ENCODE measurements at regions not wholly inside any gene's neighbourhood (a gene's known extent, or its start where the extent isn't known, plus 50 kb on each side); places are given as distances from the start of the nearest gene placed in this dataset.

GRCh38 chr9:129273941-129274684 is 96.1 kb upstream of the IER5L start:
- H3K27ac ChIP-seq (ENCODE audit: insufficient read depth, low read length), result no peak overlapping the region
- H3K36me3 ChIP-seq (ENCODE audit: control insufficient read depth, insufficient read depth, low read length), result no peaks in the 10 kb centered on the region
- DNase-seq (ENCODE audit: low read depth in 2 of 2), result no peak
- H3K4me1 ChIP-seq (ENCODE audit: control insufficient read depth, extremely low read depth, insufficient read depth, low read length), result no peaks in the 10 kb centered on the region
- no peak overlapping the region for H3K9ac ChIP-seq (ENCODE audit: insufficient read depth, low read length)
- no peaks in the 10 kb centered on the region for H4K20me1 ChIP-seq (ENCODE audit: control insufficient read depth, extremely low read depth, insufficient read depth, low read length)
- H3K27me3 ChIP-seq (ENCODE audit: control insufficient read depth, insufficient read depth, low read length), result peaks cover 10% of the 10 kb centered on the region
- no peaks in the 10 kb centered on the region for H3K9me3 ChIP-seq (ENCODE audit: control insufficient read depth, insufficient read depth, low read depth, low read length)
- H3K79me2 ChIP-seq (ENCODE audit: control insufficient read depth, insufficient read depth, low read length), result no peaks in the 10 kb centered on the region
- H2AFZ ChIP-seq (ENCODE audit: low read length), result no peak overlapping the region
- H3K4me3 ChIP-seq (replicated peaks in 1 of 4; ENCODE audit: control extremely low read depth in 1 of 4, insufficient read depth in 1 of 4, low read depth in 3 of 4, low read length in 4 of 4), result no peak overlapping the region
- no peak overlapping the region for H3K4me2 ChIP-seq (ENCODE audit: extremely low read depth, insufficient read depth, low read length)
- TF ChIP-seq, protein P1, sequence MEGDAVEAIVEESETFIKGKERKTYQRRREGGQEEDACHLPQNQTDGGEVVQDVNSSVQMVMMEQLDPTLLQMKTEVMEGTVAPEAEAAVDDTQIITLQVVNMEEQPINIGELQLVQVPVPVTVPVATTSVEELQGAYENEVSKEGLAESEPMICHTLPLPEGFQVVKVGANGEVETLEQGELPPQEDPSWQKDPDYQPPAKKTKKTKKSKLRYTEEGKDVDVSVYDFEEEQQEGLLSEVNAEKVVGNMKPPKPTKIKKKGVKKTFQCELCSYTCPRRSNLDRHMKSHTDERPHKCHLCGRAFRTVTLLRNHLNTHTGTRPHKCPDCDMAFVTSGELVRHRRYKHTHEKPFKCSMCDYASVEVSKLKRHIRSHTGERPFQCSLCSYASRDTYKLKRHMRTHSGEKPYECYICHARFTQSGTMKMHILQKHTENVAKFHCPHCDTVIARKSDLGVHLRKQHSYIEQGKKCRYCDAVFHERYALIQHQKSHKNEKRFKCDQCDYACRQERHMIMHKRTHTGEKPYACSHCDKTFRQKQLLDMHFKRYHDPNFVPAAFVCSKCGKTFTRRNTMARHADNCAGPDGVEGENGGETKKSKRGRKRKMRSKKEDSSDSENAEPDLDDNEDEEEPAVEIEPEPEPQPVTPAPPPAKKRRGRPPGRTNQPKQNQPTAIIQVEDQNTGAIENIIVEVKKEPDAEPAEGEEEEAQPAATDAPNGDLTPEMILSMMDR (conservative IDR thresholded peaks at IDR 0.05 in 1 of 2, IDR thresholded peaks at IDR 0.05 in 1 of 2; ENCODE audit: low read depth in 1 of 2, low read length in 2 of 2), result no peak
- no peak for TF ChIP-seq EZH2 (IDR thresholded peaks at IDR 0.05; ENCODE audit: low read length, missing control alignments)

DNA sequence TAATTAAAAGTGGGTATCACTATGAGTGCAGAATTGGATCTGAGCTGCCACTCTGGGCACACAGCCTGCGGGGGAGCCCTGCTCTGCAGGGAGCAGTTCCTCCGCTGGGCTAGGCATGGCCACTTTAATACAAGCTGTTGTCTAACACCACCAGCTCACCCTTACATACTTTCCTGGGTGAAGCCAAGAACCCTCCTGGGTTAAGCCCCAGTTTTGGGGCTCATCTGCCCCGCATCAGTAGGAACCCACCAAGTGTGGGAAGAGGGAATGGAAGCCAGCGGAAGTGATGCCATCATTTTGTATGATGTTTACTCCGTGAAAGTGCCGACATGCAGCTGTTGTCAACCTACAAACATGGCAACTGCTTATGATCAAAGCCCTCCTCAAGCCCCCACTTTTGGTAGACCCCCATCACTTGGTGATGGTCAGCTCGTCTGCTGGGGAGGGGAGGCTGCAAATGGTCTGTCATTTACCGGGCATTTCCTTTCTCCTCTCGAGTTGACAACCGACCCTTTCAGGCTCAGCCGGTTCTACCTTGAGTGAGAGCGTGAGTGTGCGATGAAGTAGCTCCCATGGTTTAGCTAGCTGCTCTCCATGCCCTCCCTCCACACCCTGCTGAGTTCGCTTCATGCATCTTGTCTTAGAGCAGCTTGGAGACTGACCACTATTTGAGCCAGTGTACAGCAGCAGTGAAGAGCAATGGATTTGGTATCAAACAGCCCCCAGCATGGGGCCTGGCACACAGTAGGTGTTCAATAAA is 95.3 kb upstream of the IER5L start:
- no peak overlapping the region for H3K4me3 ChIP-seq (replicated peaks in 1 of 4; ENCODE audit: control extremely low read depth in 1 of 4, insufficient read depth in 1 of 4, low read depth in 3 of 4, low read length in 4 of 4)
- no peak overlapping the region for H3K27ac ChIP-seq (ENCODE audit: insufficient read depth, low read length)
- DNase-seq (ENCODE audit: low read depth in 2 of 2), result no peak
- H3K4me2 ChIP-seq (ENCODE audit: extremely low read depth, insufficient read depth, low read length), result no peak overlapping the region
- H3K27me3 ChIP-seq (ENCODE audit: control insufficient read depth, insufficient read depth, low read length), result peaks cover 10% of the 10 kb centered on the region
- no peak overlapping the region for H3K9ac ChIP-seq (ENCODE audit: insufficient read depth, low read length)
- TF ChIP-seq, protein P1 (conservative IDR thresholded peaks at IDR 0.05 in 1 of 2, IDR thresholded peaks at IDR 0.05 in 1 of 2; ENCODE audit: low read depth in 1 of 2, low read length in 2 of 2), result no peak
- peak; percentile 33 for TF ChIP-seq EZH2 (IDR thresholded peaks at IDR 0.05; ENCODE audit: low read length, missing control alignments)
- H3K36me3 ChIP-seq (ENCODE audit: control insufficient read depth, insufficient read depth, low read length), result no peaks in the 10 kb centered on the region
- H4K20me1 ChIP-seq (ENCODE audit: control insufficient read depth, extremely low read depth, insufficient read depth, low read length), result no peaks in the 10 kb centered on the region
- no peaks in the 10 kb centered on the region for H3K4me1 ChIP-seq (ENCODE audit: control insufficient read depth, extremely low read depth, insufficient read depth, low read length)
- no peaks in the 10 kb centered on the region for H3K79me2 ChIP-seq (ENCODE audit: control insufficient read depth, insufficient read depth, low read length)
- no peaks in the 10 kb centered on the region for H3K9me3 ChIP-seq (ENCODE audit: control insufficient read depth, insufficient read depth, low read depth, low read length)
- no peak overlapping the region for H2AFZ ChIP-seq (ENCODE audit: low read length)

GRCh38 chr9:129272348-129273025 is 94.4 kb upstream of the IER5L start:
- Histone ChIP-seq H3K4me2 (ENCODE audit: extremely low read depth, insufficient read depth, low read length) (no peak overlapping the region), H3K27me3 (ENCODE audit: control insufficient read depth, insufficient read depth, low read length) (peaks cover 10% of the 10 kb centered on the region), H2AFZ (ENCODE audit: low read length) (no peak overlapping the region), H3K4me3 (replicated peaks in 1 of 4; ENCODE audit: control extremely low read depth in 1 of 4, insufficient read depth in 1 of 4, low read depth in 3 of 4, low read length in 4 of 4) (no peak overlapping the region), H3K4me1 (ENCODE audit: control insufficient read depth, extremely low read depth, insufficient read depth, low read length) (no peaks in the 10 kb centered on the region), H3K79me2 (ENCODE audit: control insufficient read depth, insufficient read depth, low read length) (no peaks in the 10 kb centered on the region), H4K20me1 (ENCODE audit: control insufficient read depth, extremely low read depth, insufficient read depth, low read length) (no peaks in the 10 kb centered on the region), H3K36me3 (ENCODE audit: control insufficient read depth, insufficient read depth, low read length) (no peaks in the 10 kb centered on the region), H3K9ac (ENCODE audit: insufficient read depth, low read length) (no peak overlapping the region), H3K27ac (ENCODE audit: insufficient read depth, low read length) (no peak overlapping the region), H3K9me3 (ENCODE audit: control insufficient read depth, insufficient read depth, low read depth, low read length) (no peaks in the 10 kb centered on the region)
- no peak for DNase-seq (ENCODE audit: low read depth in 2 of 2)
- TF ChIP-seq, protein P1 (conservative IDR thresholded peaks at IDR 0.05 in 1 of 2, IDR thresholded peaks at IDR 0.05 in 1 of 2; ENCODE audit: low read depth in 1 of 2, low read length in 2 of 2), result no peak
- no peak for TF ChIP-seq EZH2 (IDR thresholded peaks at IDR 0.05; ENCODE audit: low read length, missing control alignments)

Measured in fibroblast of lung (primary cell).